HEK293 (cell line): ENCODE measurements at regions not wholly inside any gene's neighbourhood (a gene's known extent, or its start where the extent isn't known, plus 50 kb on each side); places are given as distances from the start of the nearest gene placed in this dataset.

Experiments
- CTCF ChIA-PET: fragments of 350-600 bp; formaldehyde crosslinking; extraction: SDS; loops from one replicate; lab custom pipeline; 2021; ENCODE audit warnings: antibody characterized with exemption; lab: Yijun Ruan, JAX
- POLR2A ChIA-PET: fragments of 300-600 bp; formaldehyde crosslinking; extraction: SDS; loops from one replicate; lab custom pipeline; 2020; ENCODE audit warnings: antibody characterized with exemption, inconsistent platforms; lab: Yijun Ruan, JAX
- H3K27ac ChIP-seq: fragments of 200-500 bp; sonication (Bioruptor generic); 2 replicates; pipeline ENCODE4 v1.5.1; 2014; ENCODE audit warnings: low read depth, low read length, control low read depth, inconsistent platforms; ENCODE audit errors: extremely low read depth
- H3K36me3 ChIP-seq, 2 experiments: fragments of 200-500 bp in 1 of 2; sonication (Bioruptor generic) in 1 of 2; 1 replicate in 1 of 2; 2 replicates in 1 of 2; pipeline ENCODE4 v1.5.1; 2014 to 2017; ENCODE audit warnings: inconsistent platforms in 2 of 2, low read length in 2 of 2; ENCODE audit not compliant: control insufficient read depth in 2 of 2, insufficient read depth in 1 of 2
- H3K4me1 ChIP-seq: fragments of 200-500 bp; sonication (Bioruptor generic); 2 replicates; pipeline ENCODE4 v1.5.1; 2014; ENCODE audit warnings: mild to moderate bottlenecking, low read length, inconsistent platforms; ENCODE audit not compliant: control insufficient read depth, insufficient read depth
- H3K4me3 ChIP-seq: 2 replicates; pipeline ENCODE4 v1.5.1; 2011; ENCODE audit warnings: low read depth, mild to moderate bottlenecking, control low read depth, low read length, moderate library complexity
- H3K9me3 ChIP-seq: fragments of 200-500 bp; sonication (Bioruptor generic); 2 replicates; pipeline ENCODE4 v1.5.1; 2014; ENCODE audit warnings: low read depth, low read length, inconsistent platforms; ENCODE audit not compliant: control insufficient read depth, insufficient read depth
- EGR2 ChIP-seq: fragments of 450-650 bp; formaldehyde crosslinking; IDR thresholded peaks from 2 replicates; pipeline ENCODE4 v1.5.1; 2016; ENCODE audit warnings: low read depth, missing biosample characterization, missing genetic modification characterization
- GFI1B ChIP-seq: fragments of 450-650 bp; formaldehyde crosslinking; IDR thresholded peaks from 2 replicates; pipeline ENCODE4 v1.5.1; 2016; ENCODE audit warnings: missing biosample characterization, missing genetic modification characterization
- GLIS2 ChIP-seq: fragments of 450-650 bp; formaldehyde crosslinking; IDR thresholded peaks from 2 replicates; pipeline ENCODE4 v1.5.1; 2016; ENCODE audit warnings: missing biosample characterization, missing genetic modification characterization
- INSM2 ChIP-seq: fragments of 450-650 bp; formaldehyde crosslinking; IDR thresholded peaks from 2 replicates; pipeline ENCODE4 v1.5.1; 2016; ENCODE audit warnings: missing biosample characterization, missing genetic modification characterization
- MZF1 ChIP-seq: fragments of 450-650 bp; formaldehyde crosslinking; IDR thresholded peaks from 2 replicates; pipeline ENCODE4 v1.5.1; 2017; ENCODE audit warnings: missing biosample characterization, missing genetic modification characterization, borderline replicate concordance
- OVOL3 ChIP-seq: fragments of 450-650 bp; formaldehyde crosslinking; IDR thresholded peaks from 2 replicates; pipeline ENCODE4 v1.5.1; 2016; ENCODE audit warnings: missing biosample characterization, missing genetic modification characterization
- SCRT1 ChIP-seq: fragments of 450-650 bp; formaldehyde crosslinking; IDR thresholded peaks from 2 replicates; pipeline ENCODE4 v1.5.1; 2016; ENCODE audit warnings: missing biosample characterization, missing genetic modification characterization, borderline replicate concordance
- YY2 ChIP-seq: fragments of 450-650 bp; formaldehyde crosslinking; IDR thresholded peaks from 2 replicates; pipeline ENCODE4 v1.5.1; 2016; ENCODE audit warnings: missing biosample characterization, missing genetic modification characterization
- ZBTB17 ChIP-seq: fragments of 450-650 bp; formaldehyde crosslinking; IDR thresholded peaks from 2 replicates; pipeline ENCODE4 v1.5.1; 2016; ENCODE audit warnings: missing biosample characterization, missing genetic modification characterization
- ZBTB48 ChIP-seq: fragments of 450-650 bp; formaldehyde crosslinking; IDR thresholded peaks from 2 replicates; pipeline ENCODE4 v1.5.1; 2016; ENCODE audit warnings: missing biosample characterization, missing genetic modification characterization
- ZFP69B ChIP-seq: fragments of 450-650 bp; formaldehyde crosslinking; IDR thresholded peaks from 2 replicates; pipeline ENCODE4 v1.5.1; 2016; ENCODE audit warnings: missing biosample characterization, missing genetic modification characterization
- ZNF239 ChIP-seq: fragments of 450-650 bp; formaldehyde crosslinking; IDR thresholded peaks from 2 replicates; pipeline ENCODE4 v1.5.1; 2016; ENCODE audit warnings: missing biosample characterization, missing genetic modification characterization
- ZNF335 ChIP-seq: fragments of 450-650 bp; formaldehyde crosslinking; conservative IDR thresholded peaks from 2 replicates; pipeline ENCODE4 v1.5.1; 2016; ENCODE audit warnings: missing biosample characterization, missing genetic modification characterization
- ZNF341 ChIP-seq: fragments of 450-650 bp; formaldehyde crosslinking; IDR thresholded peaks from 2 replicates; pipeline ENCODE4; 2016; ENCODE audit warnings: low read depth, missing biosample characterization, missing genetic modification characterization
- ZNF416 ChIP-seq: fragments of 450-650 bp; formaldehyde crosslinking; IDR thresholded peaks from 2 replicates; pipeline ENCODE4 v1.5.1; 2016; ENCODE audit warnings: missing biosample characterization, missing genetic modification characterization
- ZNF426 ChIP-seq: fragments of 450-650 bp; formaldehyde crosslinking; IDR thresholded peaks from 2 replicates; pipeline ENCODE4 v1.5.1; 2017; ENCODE audit warnings: missing biosample characterization, missing genetic modification characterization, mild to moderate bottlenecking, inconsistent platforms, moderate library complexity
- ZNF560 ChIP-seq: fragments of 450-650 bp; formaldehyde crosslinking; IDR thresholded peaks from 2 replicates; pipeline ENCODE4 v1.5.1; 2017; ENCODE audit warnings: missing biosample characterization, missing genetic modification characterization, borderline replicate concordance
- ZNF658 ChIP-seq: fragments of 450-650 bp; formaldehyde crosslinking; IDR thresholded peaks from 2 replicates; pipeline ENCODE4; 2016; ENCODE audit warnings: missing biosample characterization, missing genetic modification characterization
- ZNF777 ChIP-seq: fragments of 450-650 bp; formaldehyde crosslinking; IDR thresholded peaks from 2 replicates; pipeline ENCODE4 v1.5.1; 2017; ENCODE audit warnings: missing biosample characterization, missing genetic modification characterization, borderline replicate concordance
- ZNF837 ChIP-seq: fragments of 450-650 bp; formaldehyde crosslinking; IDR thresholded peaks from 2 replicates; pipeline ENCODE4 v1.5.1; 2016; ENCODE audit warnings: missing biosample characterization, missing genetic modification characterization

DNA sequence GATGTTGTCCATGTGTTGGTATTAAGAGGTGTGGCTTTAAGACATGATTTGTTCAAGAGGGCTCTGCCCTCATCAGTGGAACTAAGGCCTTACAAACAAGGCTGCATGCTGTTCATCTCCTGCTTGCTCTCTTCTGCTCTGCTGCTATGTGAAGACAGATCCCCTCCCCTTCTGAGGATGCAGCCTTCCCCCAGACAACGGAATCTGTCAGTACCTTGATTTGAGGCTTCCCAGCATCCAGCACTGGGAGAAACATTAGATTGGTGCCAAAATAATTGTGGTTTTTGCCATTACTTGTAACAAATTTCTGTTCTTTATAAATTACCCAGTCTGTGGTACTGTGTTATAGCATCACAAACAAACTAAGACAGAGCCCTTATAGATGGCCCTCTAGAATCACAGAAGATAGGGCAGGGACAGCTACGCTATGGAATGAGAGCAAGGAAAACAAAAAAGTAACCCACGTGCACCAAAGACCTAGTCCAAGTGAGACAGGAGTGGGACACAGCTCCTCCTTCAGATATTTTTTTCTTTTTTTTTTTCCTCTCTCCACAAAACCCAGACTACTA, 151.5 kb upstream of the RXFP2 start:
- CTCF ChIA-PET, result interaction anchor here (0.5 kb wide), 1 partner anchor 154 kb away, joined by 4 read pairs; no protein-coding TSS in a partner anchor
- no peak overlapping the region for H3K27ac ChIP-seq
- H3K4me3 ChIP-seq, result no peak overlapping the region
- no peaks in the 10 kb centered on the region for H3K36me3 ChIP-seq
- no peak for TF ChIP-seq ZNF341
- TF ChIP-seq YY2 (tag by site-specific recombination), result no peak
- no peaks in the 10 kb centered on the region for H3K9me3 ChIP-seq
- no peaks in the 10 kb centered on the region for H3K4me1 ChIP-seq
- POLR2A ChIA-PET, result no interaction called here

DNA sequence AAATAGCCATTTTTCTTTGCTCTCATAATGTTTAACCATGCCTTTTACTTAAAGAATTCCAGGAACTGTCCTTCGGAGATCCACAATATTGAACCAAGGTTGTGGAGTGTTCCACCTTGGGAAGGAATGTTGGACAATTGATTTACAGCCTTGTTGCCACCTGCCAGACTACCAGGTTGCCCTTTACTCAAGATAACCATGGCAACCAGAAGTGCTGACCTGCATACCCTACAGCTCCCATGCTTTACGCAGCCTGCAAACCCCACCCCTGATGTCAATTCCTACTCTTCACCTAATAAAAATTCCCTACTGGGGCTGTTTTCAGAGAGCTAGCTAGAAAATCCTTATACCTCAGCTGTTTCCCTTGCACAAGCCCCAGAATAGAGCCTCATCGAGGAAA, 151.0 kb upstream of the RXFP2 start:
- CTCF ChIA-PET, result interaction anchor here (0.5 kb wide), 1 partner anchor 153 kb away, joined by 4 read pairs; no protein-coding TSS in a partner anchor

GRCh38 chr13:31588893-31589292, 150.4 kb upstream of the RXFP2 start:
- no peak overlapping the region for H3K27ac ChIP-seq
- H3K36me3 ChIP-seq, result no peaks in the 10 kb centered on the region
- POLR2A ChIA-PET, result no interaction called here
- no peaks in the 10 kb centered on the region for H3K4me1 ChIP-seq
- H3K4me3 ChIP-seq, result no peak overlapping the region
- no peaks in the 10 kb centered on the region for H3K9me3 ChIP-seq
- CTCF ChIA-PET, result no interaction called here
- TF ChIP-seq SCRT1 (tag by site-specific recombination), result no peak
- TF ChIP-seq EGR2 (tag by site-specific recombination), result no peak
- no peak for TF ChIP-seq OVOL3
- TF ChIP-seq ZNF239 (tag by site-specific recombination), result no peak
- TF ChIP-seq ZBTB48 (tag by site-specific recombination), result no peak
- TF ChIP-seq ZNF335 (tag by site-specific recombination), result no peak
- no peak for TF ChIP-seq ZNF426 (tag by site-specific recombination)

More for the DNA sequence above, 151.0 kb upstream of the RXFP2 start:
- H3K9me3 ChIP-seq, result no peaks in the 10 kb centered on the region
- POLR2A ChIA-PET, result no interaction called here
- TF ChIP-seq ZNF416 (tag by site-specific recombination) (no peak), INSM2 (no peak), ZNF837 (tag by site-specific recombination) (no peak), ZNF658 (tag by site-specific recombination) (no peak), GLIS2 (tag by site-specific recombination) (no peak), ZNF777 (tag by site-specific recombination) (no peak), ZFP69B (tag by site-specific recombination) (no peak), ZNF560 (tag by site-specific recombination) (no peak), ZBTB17 (tag by site-specific recombination) (no peak)
- TF ChIP-seq, all 188 proteins: peak for 0
- Histone ChIP-seq H3K36me3 (no peaks in the 10 kb centered on the region), H3K27ac (no peak overlapping the region), H3K4me1 (no peaks in the 10 kb centered on the region), H3K4me3 (no peak overlapping the region)

DNA sequence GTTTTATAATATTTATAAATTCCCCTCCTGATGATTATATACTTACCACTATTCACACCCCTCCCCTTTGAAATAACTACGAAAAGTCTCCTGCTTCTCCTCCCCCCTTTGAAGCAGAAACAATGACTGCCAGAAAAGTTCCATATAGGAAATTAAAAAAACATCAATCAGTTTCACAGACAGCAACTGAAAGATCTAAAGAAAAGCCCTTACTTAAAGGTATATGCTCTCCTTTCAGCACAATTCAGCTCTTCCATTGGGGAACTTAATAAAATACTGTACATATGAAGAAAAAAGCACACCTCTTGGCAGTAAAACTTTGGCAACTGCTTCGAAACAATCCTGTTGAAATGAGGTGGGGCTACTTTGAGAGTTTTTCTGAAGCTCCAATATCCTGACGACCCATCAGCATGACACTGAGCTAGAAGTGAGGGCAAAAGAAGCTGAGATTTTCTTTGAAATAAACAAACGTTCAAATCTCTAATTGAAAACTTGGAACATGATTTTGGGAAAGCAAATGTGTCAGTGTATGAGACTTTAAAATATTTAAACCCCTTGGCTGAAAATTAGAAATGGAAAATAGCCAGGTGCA, 147.6 kb upstream of the RXFP2 start:
- TF ChIP-seq MZF1 (no peak), GFI1B (tag by site-specific recombination) (no peak)
- H3K36me3 ChIP-seq, result no peaks in the 10 kb centered on the region
- H3K9me3 ChIP-seq, result no peaks in the 10 kb centered on the region
- no peak overlapping the region for H3K4me3 ChIP-seq
- H3K27ac ChIP-seq, result no peak overlapping the region
- ChIA-PET CTCF (no interaction called here), POLR2A (no interaction called here)
- H3K4me1 ChIP-seq, result no peaks in the 10 kb centered on the region
